Endothelial cell of umbilical vein (primary cell): ENCODE measurements at regions not wholly inside any gene's neighbourhood (a gene's known extent, or its start where the extent isn't known, plus 50 kb on each side); places are given as distances from the start of the nearest gene placed in this dataset.

Experiments used
- BruUV-seq: library from RNA; stranded (reverse); fragments of 400-500 nt; replicated peaks from 2 replicates; lab custom pipeline; 2021; lab: Mats Ljungman, UMichigan
- CTCF ChIA-PET: fragments of 300-600, 350-600 bp; sonication (Branson Sonifier 250); formaldehyde crosslinking; loops from one replicate; lab custom pipeline; 2021; ENCODE audit warnings: antibody characterized with exemption, inconsistent platforms; lab: Charles Lee
- POLR2A ChIA-PET: fragments of 300-600, 350-600 bp; sonication (Branson Sonifier 250); formaldehyde crosslinking; loops from one replicate; lab custom pipeline; 2021; ENCODE audit warnings: antibody characterized with exemption, inconsistent platforms; lab: Charles Lee
- DNase-seq: peaks from one replicate; pipeline ENCODE4 v3.0.0-alpha.2; 2011; ENCODE audit warnings: low read depth, low spot score
- FAIRE-seq: peaks from 2 replicates; lab custom pipeline; 2011; peaks lifted over from hg19 to GRCh38; lab: Jason Lieb, UNC
- H2AFZ ChIP-seq: 2 replicates; pipeline ENCODE4 v1.6.0; 2012; ENCODE audit warnings: low read depth, low read length, control low read depth, inconsistent platforms
- H3K27ac ChIP-seq: 2 replicates; pipeline ENCODE4 v1.5.1; 2011; ENCODE audit warnings: low read depth, mild to moderate bottlenecking, control low read depth, low read length, moderate library complexity; ENCODE audit not compliant: insufficient read depth
- H3K27me3 ChIP-seq, 2 experiments: 2 replicates each; pipeline versions ENCODE4 v1.6.0 to v1.6.1; 2011; ENCODE audit warnings: low read length in 2 of 2, mixed read lengths in 1 of 2; ENCODE audit not compliant: control insufficient read depth in 2 of 2, insufficient read depth in 2 of 2
- H3K36me3 ChIP-seq, 2 experiments: 2 replicates in 1 of 2; 3 replicates in 1 of 2; pipeline ENCODE4 v1.5.1; 2011; ENCODE audit warnings: low read length in 2 of 2, mild to moderate bottlenecking in 1 of 2, moderate library complexity in 1 of 2; ENCODE audit not compliant: control insufficient read depth in 2 of 2, insufficient read depth in 2 of 2; ENCODE audit errors: extremely low read depth in 1 of 2
- H3K4me1 ChIP-seq: 3 replicates; pipeline ENCODE4 v1.5.1; 2011; ENCODE audit warnings: mild to moderate bottlenecking, low read length; ENCODE audit not compliant: control insufficient read depth, insufficient read depth; ENCODE audit errors: extremely low read depth
- H3K4me2 ChIP-seq: 2 replicates; pipeline ENCODE4 v1.6.1; 2011; ENCODE audit warnings: low read length, control low read depth, mixed read lengths; ENCODE audit not compliant: insufficient read depth
- H3K4me3 ChIP-seq, 3 experiments: fragments of 200-600 bp in 1 of 3; sonication (generic), shearing (Covaris generic) in 1 of 3; replicated peaks in 1 of 3; 2 replicates each; pipeline ENCODE4 v1.5.1; 2011 to 2016; ENCODE audit warnings: control low read depth in 3 of 3, low read length in 3 of 3, mild to moderate bottlenecking in 2 of 3, inconsistent platforms in 1 of 3, low read depth in 1 of 3, moderate library complexity in 1 of 3; ENCODE audit not compliant: insufficient read depth in 1 of 3
- H3K79me2 ChIP-seq: 2 replicates; pipeline ENCODE4 v1.6.0; 2012; ENCODE audit warnings: low read length, inconsistent platforms; ENCODE audit not compliant: control insufficient read depth, insufficient read depth
- H3K9ac ChIP-seq: replicated peaks from 2 replicates; pipeline ENCODE3; 2011; ENCODE audit warnings: low read length, control low read depth; ENCODE audit not compliant: insufficient read depth; ENCODE audit errors: extremely low read depth
- H3K9me1 ChIP-seq: replicated peaks from 3 replicates; pipeline ENCODE4 v1.6.0; 2011; ENCODE audit warnings: mild to moderate bottlenecking, low read length; ENCODE audit not compliant: control insufficient read depth, insufficient read depth; ENCODE audit errors: extremely low read depth
- H3K9me3 ChIP-seq: replicated peaks from 2 replicates; pipeline ENCODE4 v1.5.1; 2012; ENCODE audit warnings: low read length, inconsistent platforms; ENCODE audit not compliant: control insufficient read depth, insufficient read depth
- H4K20me1 ChIP-seq: replicated peaks from 2 replicates; pipeline ENCODE3; 2011; ENCODE audit warnings: mild to moderate bottlenecking, low read length; ENCODE audit not compliant: control insufficient read depth, insufficient read depth; ENCODE audit errors: extremely low read depth
- GATA2 ChIP-seq: IDR thresholded peaks from 2 replicates; pipeline ENCODE4 v1.7.0; 2011; ENCODE audit warnings: low read depth, mild to moderate bottlenecking, moderate library complexity, mixed read lengths, low read length; ENCODE audit not compliant: insufficient read length, insufficient read depth
- JUN ChIP-seq: IDR thresholded peaks from 2 replicates; pipeline ENCODE4 v1.6.1; 2011; ENCODE audit warnings: borderline replicate concordance, low read depth; ENCODE audit not compliant: insufficient read length, insufficient read depth
- MAX ChIP-seq: IDR thresholded peaks from 2 replicates; pipeline ENCODE4 v1.6.1; 2011; ENCODE audit not compliant: insufficient read depth, insufficient read length
- MYC ChIP-seq: IDR thresholded peaks from one replicate; pipeline ENCODE4 v1.6.1; 2011; ENCODE audit warnings: mild to moderate bottlenecking, low read depth, low read length
- POLR2AphosphoS5 ChIP-seq: IDR thresholded peaks from 2 replicates; pipeline ENCODE4 v1.6.1; 2012; ENCODE audit warnings: low read depth, mild to moderate bottlenecking, control low read depth, low read length, moderate library complexity; ENCODE audit not compliant: insufficient read depth
- dilution Hi-C: fragments of 300-500 bp; cut with MboI; formaldehyde crosslinking; loops from one replicate; pipeline ENCODE4 v1.15.0; 2019; ENCODE audit warnings: low sequenced_read_pairs; ENCODE audit not compliant: extremely low pct_ligation_motif_present
- intact Hi-C: fragments of 100-400 bp; cut with micrococcal nuclease; formaldehyde crosslinking; loops from one replicate; pipeline ENCODE4 v1.10.0; 2022

DNA sequence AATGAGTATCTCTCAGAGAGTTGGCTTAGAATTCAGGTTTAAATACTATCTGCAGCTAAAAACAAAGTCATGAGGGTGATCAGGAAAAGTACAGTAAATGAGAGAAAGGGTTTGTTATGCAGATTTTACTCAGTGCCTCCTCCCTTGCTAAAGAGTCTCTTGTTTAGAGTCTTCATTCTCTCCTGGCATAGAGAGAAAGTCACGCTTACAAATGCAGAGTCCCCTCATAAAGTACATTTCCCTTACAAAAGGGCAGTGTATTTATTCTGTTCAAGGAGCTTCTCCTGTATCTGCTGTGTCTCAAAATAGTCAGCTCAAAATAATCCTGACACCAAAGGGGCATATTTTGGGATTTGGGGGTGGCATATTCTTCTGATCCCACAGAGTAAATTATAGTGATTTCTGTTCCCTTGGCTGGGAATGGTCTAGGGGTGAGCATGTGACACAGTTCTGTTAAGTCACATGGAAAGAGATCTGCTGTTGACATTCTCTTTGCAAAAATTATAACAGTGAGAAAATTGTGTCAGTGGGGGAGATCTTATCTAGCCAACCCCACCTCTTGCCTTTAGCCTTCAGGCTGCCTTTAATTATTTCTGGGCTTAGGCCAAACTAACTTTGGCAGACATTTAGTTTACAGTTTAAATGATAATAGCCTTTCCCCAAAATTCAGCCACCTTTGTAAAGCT, 102.9 kb downstream of the MTNR1B start:
- Histone ChIP-seq H3K79me2 (no peaks in the 10 kb centered on the region), H3K9me3 (no peaks in the 10 kb centered on the region), H2AFZ (no peak overlapping the region), H3K27me3 (no peaks in the 10 kb centered on the region), H4K20me1 (no peaks in the 10 kb centered on the region), H3K4me2 (no peak overlapping the region), H3K36me3 (no peaks in the 10 kb centered on the region), H3K27ac (no peak overlapping the region), H3K4me1 (no peaks in the 10 kb centered on the region), H3K9me1 (no peaks in the 10 kb centered on the region), H3K9ac (no peak overlapping the region), H3K4me3 (no peak overlapping the region)
- dilution Hi-C loops: no loop called here
- no TSS peak for BruUV-seq
- no peak for FAIRE-seq
- CTCF ChIA-PET: no interaction called here
- intact Hi-C loops: no loop called here
- no peak for DNase-seq
- POLR2A ChIA-PET: no interaction called here
- no peak for TF ChIP-seq JUN
- no peak for TF ChIP-seq MYC
- no peak for TF ChIP-seq MAX

- no peak overlapping the region for H3K4me3 ChIP-seq
- no peaks in the 10 kb centered on the region for H3K27me3 ChIP-seq
- ChIA-PET CTCF (no interaction called here), POLR2A (no interaction called here)
- FAIRE-seq (no peak), DNase-seq (no peak)
- no peak overlapping the region for H2AFZ ChIP-seq
- H3K79me2 ChIP-seq: no peaks in the 10 kb centered on the region
- H3K9me3 ChIP-seq: no peaks in the 10 kb centered on the region
- dilution Hi-C loops: no loop called here
- H3K9ac ChIP-seq: no peak overlapping the region
- no peaks in the 10 kb centered on the region for H4K20me1 ChIP-seq
- intact Hi-C loops: no loop called here
- H3K36me3 ChIP-seq: no peaks in the 10 kb centered on the region
- H3K27ac ChIP-seq: no peak overlapping the region
- H3K4me1 ChIP-seq: no peaks in the 10 kb centered on the region
- TF ChIP-seq POLR2AphosphoS5: no peak
- TF ChIP-seq MAX: no peak
- no peak for TF ChIP-seq MYC
- TF ChIP-seq GATA2: no peak
- no peak overlapping the region for H3K4me2 ChIP-seq
- no TSS peak for BruUV-seq
- H3K9me1 ChIP-seq: no peaks in the 10 kb centered on the region
These were observed 103.6 kb downstream of the MTNR1B start for GRCh38 chr11:93073026-93073425.
